IMR-90 (cell line): ENCODE measurements at regions not wholly inside any gene's neighbourhood (a gene's known extent, or its start where the extent isn't known, plus 50 kb on each side); places are given as distances from the start of the nearest gene placed in this dataset.

ENCODE experiments used
- ATAC-seq: fragments of 200-7000 bp; cut with Tn5 transposase; 2 replicates; pipeline ENCODE4 v1.9.1; 2020; ENCODE audit warnings: low read depth, mild to moderate bottlenecking, moderate library complexity
- BruUV-seq: library from RNA; stranded (reverse); fragments of 400-500 nt; replicated peaks from 2 replicates; lab custom pipeline; 2021; lab: Mats Ljungman, UMichigan
- CTCF ChIA-PET: fragments of 300-600 bp; formaldehyde crosslinking; extraction: SDS; loops from one replicate; lab custom pipeline; 2021; ENCODE audit warnings: antibody characterized with exemption; lab: Yijun Ruan, JAX
- POLR2A ChIA-PET: fragments of 300-600 bp; sonication (Branson Sonifier 250); formaldehyde crosslinking; loops from one replicate; lab custom pipeline; 2022; ENCODE audit warnings: antibody characterized with exemption; ENCODE audit not compliant: unreplicated experiment; lab: Charles Lee
- DNase-seq: peaks from one replicate; pipeline ENCODE4 v3.0.0; 2013
- H2AFZ ChIP-seq: replicated peaks from 2 replicates; pipeline ENCODE3; 2013; ENCODE audit warnings: low read length, mild to moderate bottlenecking; ENCODE audit not compliant: poor library complexity
- H2AK5ac ChIP-seq: 2 replicates; pipeline ENCODE4 v1.6.1; 2013; ENCODE audit warnings: low read depth, low read length, inconsistent platforms
- H2AK9ac ChIP-seq: replicated peaks from 2 replicates; pipeline ENCODE3; 2013; ENCODE audit warnings: mild to moderate bottlenecking, low read depth, low read length, moderate library complexity; ENCODE audit not compliant: poor library complexity
- H2BK120ac ChIP-seq: 2 replicates; pipeline ENCODE4 v1.6.1; 2013; ENCODE audit warnings: low read depth, low read length, inconsistent platforms
- H2BK15ac ChIP-seq: 3 replicates; pipeline ENCODE4 v1.6.1; 2013; ENCODE audit warnings: low read depth, low read length, inconsistent platforms
- H2BK20ac ChIP-seq: 2 replicates; pipeline ENCODE4 v1.6.1; 2013; ENCODE audit warnings: low read depth, mild to moderate bottlenecking, inconsistent platforms, low read length, moderate library complexity
- H2BK5ac ChIP-seq: 2 replicates; pipeline ENCODE4 v1.6.1; 2013; ENCODE audit warnings: mild to moderate bottlenecking, low read depth, low read length, inconsistent platforms; ENCODE audit not compliant: poor library complexity, severe bottlenecking
- H3K14ac ChIP-seq: replicated peaks from 2 replicates; pipeline ENCODE4 v1.6.1; 2013; ENCODE audit warnings: low read depth, low read length, inconsistent platforms
- H3K18ac ChIP-seq: 2 replicates; pipeline ENCODE4 v1.6.1; 2013; ENCODE audit warnings: low read depth, low read length, control low read depth
- H3K23ac ChIP-seq: 2 replicates; pipeline ENCODE4 v1.6.1; 2013; ENCODE audit warnings: low read depth, low read length, inconsistent platforms
- H3K27ac ChIP-seq: 2 replicates; pipeline ENCODE4 v1.5.1; 2013; ENCODE audit warnings: mild to moderate bottlenecking, control low read depth, low read length; ENCODE audit not compliant: insufficient read depth
- H3K27me3 ChIP-seq: 2 replicates; pipeline ENCODE4 v1.6.1; 2013; ENCODE audit warnings: low read length; ENCODE audit not compliant: control insufficient read depth, insufficient read depth
- H3K36me3 ChIP-seq: 2 replicates; pipeline ENCODE4 v1.6.1; 2013; ENCODE audit warnings: low read length, mixed read lengths; ENCODE audit not compliant: control insufficient read depth, insufficient read depth
- H3K4ac ChIP-seq: 2 replicates; pipeline ENCODE4 v1.6.1; 2013; ENCODE audit warnings: low read depth, low read length, inconsistent platforms
- H3K4me1 ChIP-seq: 2 replicates; pipeline ENCODE4 v1.6.1; 2013; ENCODE audit warnings: low read length, mixed read lengths; ENCODE audit not compliant: control insufficient read depth, insufficient read depth
- H3K4me2 ChIP-seq: 2 replicates; pipeline ENCODE4 v1.6.1; 2013; ENCODE audit warnings: low read depth, mild to moderate bottlenecking, control low read depth, low read length, moderate library complexity
- H3K4me3 ChIP-seq: 2 replicates; pipeline ENCODE4 v1.5.1; 2013; ENCODE audit warnings: low read depth, mild to moderate bottlenecking, control low read depth, low read length, moderate library complexity; ENCODE audit not compliant: insufficient read depth
- H3K56ac ChIP-seq: 2 replicates; pipeline ENCODE4 v1.6.1; 2013; ENCODE audit warnings: low read length, inconsistent platforms; ENCODE audit not compliant: insufficient read depth; ENCODE audit errors: extremely low read depth
- H3K79me1 ChIP-seq, 2 experiments: 2 replicates each; pipeline ENCODE4 v1.6.1; 2013; ENCODE audit warnings: low read length in 2 of 2, inconsistent platforms in 1 of 2, low read depth in 1 of 2
- H3K9ac ChIP-seq: 2 replicates; pipeline ENCODE4 v1.6.1; 2013; ENCODE audit warnings: low read depth, low read length, control low read depth
- H3K9me1 ChIP-seq: 2 replicates; pipeline ENCODE4 v1.6.1; 2013; ENCODE audit warnings: low read length, inconsistent platforms; ENCODE audit not compliant: insufficient read depth
- H3K9me3 ChIP-seq: 2 replicates; pipeline ENCODE4 v1.6.1; 2013; ENCODE audit warnings: low read length; ENCODE audit not compliant: control insufficient read depth, insufficient read depth
- H4K20me1 ChIP-seq: 2 replicates; pipeline ENCODE4 v1.6.1; 2013; ENCODE audit warnings: low read length, inconsistent platforms; ENCODE audit not compliant: insufficient read depth
- H4K5ac ChIP-seq: 2 replicates; pipeline ENCODE4 v1.6.1; 2013; ENCODE audit warnings: mild to moderate bottlenecking, low read depth, low read length, control low read depth
- H4K8ac ChIP-seq, 2 experiments: 2 replicates each; pipeline ENCODE4 v1.6.1; 2013; ENCODE audit warnings: low read depth in 2 of 2, low read length in 2 of 2, control low read depth in 1 of 2, inconsistent platforms in 1 of 2
- H4K91ac ChIP-seq: 2 replicates; pipeline ENCODE4 v1.6.1; 2013; ENCODE audit warnings: low read depth, low read length, inconsistent platforms; ENCODE audit not compliant: insufficient read depth
- RCOR1 ChIP-seq: IDR thresholded peaks from 2 replicates; pipeline ENCODE4 v1.6.1; 2012; ENCODE audit warnings: mild to moderate bottlenecking, low read length, improper control_type of control experiment; ENCODE audit not compliant: insufficient replicate concordance
- WGBS, 2 experiments: methylation state at CpG; one replicate each; pipeline versions ENCODE4 v1.1.5 to v1.1.7; 2013; ENCODE audit warnings: missing lambda C conversion rate in 2 of 2; ENCODE audit not compliant: insufficient read length in 1 of 2; ENCODE audit errors: extremely low coverage in 2 of 2; 5-methylcytosine and 5-hydroxymethylcytosine counted together
- dilution Hi-C: fragments of 300-500 bp; cut with HindIII; formaldehyde crosslinking; loops from one replicate; pipeline ENCODE4 v1.14.3; 2018; ENCODE audit warnings: low sequenced_read_pairs; ENCODE audit not compliant: unreplicated experiment
- in situ Hi-C: fragments of 300-500 bp; cut with MboI; formaldehyde crosslinking; loops from 3 replicates; pipeline ENCODE4 v1.14.3; 2019; ENCODE audit warnings: low sequenced_read_pairs, inconsistent platforms, mixed read lengths
- intact Hi-C: fragments of 100-400 bp; cut with micrococcal nuclease; formaldehyde crosslinking; loops from 2 replicates; pipeline ENCODE4 v1.10.0; 2022
- TF ChIP-seq, protein P1 (sequence below): fragments of 150-350 bp; IDR thresholded peaks from 2 replicates; pipeline ENCODE4 v1.6.1; 2016; ENCODE audit warnings: low read depth, mild to moderate bottlenecking, low read length, moderate library complexity, borderline replicate concordance

DNA sequence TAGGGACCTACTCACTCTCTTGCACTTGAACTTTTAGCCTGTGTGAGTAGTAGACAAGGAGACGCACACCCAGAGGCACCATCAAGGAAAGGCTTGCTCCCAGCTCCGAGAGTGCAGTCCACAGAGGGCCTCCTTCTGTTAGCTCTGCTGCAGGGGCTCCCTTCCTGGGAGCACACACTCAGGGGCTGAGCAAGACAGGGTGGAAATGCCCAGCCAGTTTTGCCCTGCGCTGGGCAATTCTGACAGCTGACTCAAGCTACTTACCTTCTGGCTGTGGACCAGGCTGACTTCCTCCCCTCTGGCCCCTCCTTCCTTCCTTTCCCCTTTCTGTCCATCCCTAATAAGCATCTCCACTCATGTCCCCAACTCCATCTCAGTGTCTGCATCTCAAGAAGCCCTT lies 449.1 kb downstream of the PTPRU start:
- H3K27ac ChIP-seq = no peak overlapping the region

More for the DNA sequence above, 449.1 kb downstream of the PTPRU start:
- Histone ChIP-seq H3K4me1 (peaks cover 13% of the 10 kb centered on the region), H3K4ac (no peak overlapping the region), H2AFZ (peak overlapping the region; percentile 70), H2BK20ac (no peak overlapping the region), H4K5ac (no peak overlapping the region), H2BK5ac (no peak overlapping the region), H3K14ac (no peak overlapping the region), H2AK9ac (peak overlapping the region; percentile 23), H3K18ac (no peak overlapping the region), H3K27me3 (no peaks in the 10 kb centered on the region), H2BK120ac (peak overlapping the region; percentile 34), H2BK15ac (no peak overlapping the region), H3K36me3 (no peaks in the 10 kb centered on the region), H3K4me3 (no peak overlapping the region), H4K91ac (no peak overlapping the region), H3K4me2 (no peak overlapping the region), H3K9me1 (0 out of 2 replicates have a peak, but pooled peaks cover 13% of the 10 kb centered on the region), H2AK5ac (no peak overlapping the region), H3K23ac (no peak overlapping the region), H3K79me1 (no peaks in the 10 kb centered on the region), H3K9me3 (no peaks in the 10 kb centered on the region), H3K9ac (no peak overlapping the region), H4K8ac (no peak overlapping the region), H3K56ac (no peak overlapping the region), H4K20me1 (no peaks in the 10 kb centered on the region)
- no peak for TF ChIP-seq RCOR1
- TF ChIP-seq, protein P1, sequence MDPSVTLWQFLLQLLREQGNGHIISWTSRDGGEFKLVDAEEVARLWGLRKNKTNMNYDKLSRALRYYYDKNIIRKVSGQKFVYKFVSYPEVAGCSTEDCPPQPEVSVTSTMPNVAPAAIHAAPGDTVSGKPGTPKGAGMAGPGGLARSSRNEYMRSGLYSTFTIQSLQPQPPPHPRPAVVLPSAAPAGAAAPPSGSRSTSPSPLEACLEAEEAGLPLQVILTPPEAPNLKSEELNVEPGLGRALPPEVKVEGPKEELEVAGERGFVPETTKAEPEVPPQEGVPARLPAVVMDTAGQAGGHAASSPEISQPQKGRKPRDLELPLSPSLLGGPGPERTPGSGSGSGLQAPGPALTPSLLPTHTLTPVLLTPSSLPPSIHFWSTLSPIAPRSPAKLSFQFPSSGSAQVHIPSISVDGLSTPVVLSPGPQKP = no peak
- in situ Hi-C loops = no loop called here
- CTCF ChIA-PET = interaction anchor here (3.5 kb wide), 1 partner anchor 18 kb away, joined by 15 read pairs; no protein-coding TSS in a partner anchor
- no peak for DNase-seq
- 63% methylated on average over 2 of the region's 3 CpGs; no CpG with 5 or more reads in 1 of the 2 experiments for WGBS, 2 experiments
- dilution Hi-C loops = no loop called here
- POLR2A ChIA-PET = no interaction called here
- intact Hi-C loops = no loop called here
- BruUV-seq = no TSS peak
- ATAC-seq = no peak
